Activated CD4-positive, alpha-beta T cell treated with anti-CD3 and anti-CD28 coated beads for 48 hours (primary cell): ENCODE measurements at regions not wholly inside any gene's neighbourhood (a gene's known extent, or its start where the extent isn't known, plus 50 kb on each side); places are given as distances from the start of the nearest gene placed in this dataset.
"Not testable (repeated sequence)": the region's sequence is repeated elsewhere in the genome, so short reads cannot be mapped to it uniquely, and the experiment has no call there.

Experiments used
- DNase-seq: peaks from one replicate; pipeline ENCODE4 v3.0.0-alpha.2; 2020

DNA sequence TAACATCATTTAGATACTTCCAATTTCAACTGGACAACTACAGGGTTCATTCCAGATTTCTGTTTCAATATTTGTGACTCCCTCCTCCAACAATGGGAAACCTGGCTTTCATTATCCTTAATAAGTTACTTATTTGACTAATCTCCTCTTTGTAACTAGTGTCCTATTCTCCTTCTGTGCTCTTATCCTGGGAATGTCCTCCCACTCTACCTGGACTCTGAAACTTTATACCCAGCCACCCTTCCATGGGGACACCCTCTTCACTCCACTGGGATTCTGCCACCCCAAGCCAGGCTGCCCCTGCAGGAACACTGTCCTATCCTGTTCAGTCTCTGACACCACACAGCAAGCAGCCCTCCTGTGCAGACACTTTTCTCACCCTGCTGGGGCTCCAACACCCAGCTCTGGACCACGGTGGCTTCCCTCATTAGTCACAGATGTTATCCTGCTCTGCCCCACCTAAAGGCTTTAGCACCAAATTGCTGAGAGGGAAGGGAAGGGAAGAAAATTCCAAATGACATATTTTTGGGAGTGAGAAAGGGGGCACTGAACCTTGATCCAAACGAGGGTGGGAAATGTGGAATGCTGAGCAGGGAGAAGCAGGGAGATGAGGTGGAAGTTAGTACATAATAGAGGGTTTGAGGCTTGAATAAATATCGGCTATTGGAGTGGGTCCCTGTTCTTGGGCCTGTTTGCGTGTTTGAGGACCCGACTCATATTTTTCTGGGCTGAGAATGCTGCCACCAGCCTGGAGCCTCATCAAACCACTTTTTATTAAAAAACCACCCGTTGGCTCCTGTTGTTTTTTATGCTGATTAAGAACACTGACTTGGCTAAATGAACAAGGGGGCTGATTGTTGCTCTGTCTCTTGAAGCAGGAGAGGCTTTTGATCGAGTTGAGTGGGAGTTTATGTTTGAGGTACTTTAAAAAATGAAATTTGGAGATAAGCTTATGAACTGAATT is 54.0 kb upstream of the AKIRIN2 start:
- no peak for DNase-seq

GRCh38 chr6:87754828-87755227 is 52.8 kb upstream of the AKIRIN2 start:
- DNase-seq, result no peak

GRCh38 chr6:87753131-87753685 is 51.2 kb upstream of the AKIRIN2 start:
- no peak for DNase-seq

GRCh38 chr6:87752503-87752902 is 50.5 kb upstream of the AKIRIN2 start:
- not testable (repeated sequence) for DNase-seq
